Endothelial cell (in vitro differentiated cells): ENCODE measurements at regions not wholly inside any gene's neighbourhood (a gene's known extent, or its start where the extent isn't known, plus 50 kb on each side); places are given as distances from the start of the nearest gene placed in this dataset.

Experiments
- DNase-seq: peaks from one replicate; pipeline ENCODE4 v3.0.0; 2021; ENCODE audit warnings: low spot score
- H3K27ac Mint-ChIP-seq: one replicate; pipeline ENCODE4 v1.8.0; 2021; ENCODE audit warnings: mixed read lengths, inconsistent platforms; ENCODE audit not compliant: unreplicated experiment
- H3K27me3 Mint-ChIP-seq: one replicate; pipeline ENCODE4 v1.8.0; 2021; ENCODE audit warnings: mild to moderate bottlenecking, moderate library complexity, mixed read lengths, inconsistent platforms; ENCODE audit not compliant: unreplicated experiment
- H3K36me3 Mint-ChIP-seq: one replicate; pipeline ENCODE4 v1.8.0; 2021; ENCODE audit warnings: mild to moderate bottlenecking, low read depth, mixed read lengths, inconsistent platforms; ENCODE audit not compliant: unreplicated experiment
- H3K4me1 Mint-ChIP-seq: one replicate; pipeline ENCODE4 v1.8.0; 2021; ENCODE audit warnings: mild to moderate bottlenecking, mixed read lengths, inconsistent platforms; ENCODE audit not compliant: unreplicated experiment
- H3K4me3 Mint-ChIP-seq: one replicate; pipeline ENCODE4 v1.8.0; 2021; ENCODE audit warnings: mild to moderate bottlenecking, mixed read lengths, inconsistent platforms; ENCODE audit not compliant: unreplicated experiment
- H3K9me3 Mint-ChIP-seq: one replicate; pipeline ENCODE4 v1.8.0; 2021; ENCODE audit warnings: mixed read lengths, inconsistent platforms; ENCODE audit not compliant: unreplicated experiment
- TF ChIP-seq, protein P1 (sequence below): fragments of 200-600 bp; sonication (generic); IDR thresholded peaks from one replicate; pipeline ENCODE4 v1.5.0; 2021; ENCODE audit warnings: antibody characterized with exemption; ENCODE audit not compliant: unreplicated experiment

DNA sequence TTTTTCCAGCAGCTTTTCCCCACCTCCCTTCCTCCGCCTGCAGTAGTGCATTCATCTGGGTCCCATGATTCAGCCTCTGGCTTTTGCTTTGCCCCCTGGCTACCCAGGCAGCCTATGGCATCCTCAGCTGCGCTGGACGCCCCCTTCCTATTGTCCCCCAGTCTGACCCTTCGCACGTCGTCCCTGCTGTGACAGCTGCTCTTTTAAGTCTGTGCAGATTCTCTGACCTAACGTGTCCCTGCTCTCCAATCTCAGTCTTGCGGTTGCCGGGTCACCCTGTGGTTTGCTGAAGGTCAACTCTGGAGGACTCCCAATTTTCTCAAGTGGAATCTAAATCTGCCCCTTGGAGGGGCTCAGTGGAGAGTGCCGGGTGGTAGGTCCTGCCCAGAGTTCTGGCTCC is 294.3 kb downstream of the CDC5L start:
- Mint-ChIP-seq H3K36me3 (peaks cover 3% of the 10 kb centered on the region), H3K9me3 (no peaks in the 10 kb centered on the region), H3K4me3 (no peak overlapping the region), H3K4me1 (peaks cover 11% of the 10 kb centered on the region), H3K27me3 (peaks cover 1% of the 10 kb centered on the region), H3K27ac (no peak overlapping the region)
- TF ChIP-seq, protein P1, sequence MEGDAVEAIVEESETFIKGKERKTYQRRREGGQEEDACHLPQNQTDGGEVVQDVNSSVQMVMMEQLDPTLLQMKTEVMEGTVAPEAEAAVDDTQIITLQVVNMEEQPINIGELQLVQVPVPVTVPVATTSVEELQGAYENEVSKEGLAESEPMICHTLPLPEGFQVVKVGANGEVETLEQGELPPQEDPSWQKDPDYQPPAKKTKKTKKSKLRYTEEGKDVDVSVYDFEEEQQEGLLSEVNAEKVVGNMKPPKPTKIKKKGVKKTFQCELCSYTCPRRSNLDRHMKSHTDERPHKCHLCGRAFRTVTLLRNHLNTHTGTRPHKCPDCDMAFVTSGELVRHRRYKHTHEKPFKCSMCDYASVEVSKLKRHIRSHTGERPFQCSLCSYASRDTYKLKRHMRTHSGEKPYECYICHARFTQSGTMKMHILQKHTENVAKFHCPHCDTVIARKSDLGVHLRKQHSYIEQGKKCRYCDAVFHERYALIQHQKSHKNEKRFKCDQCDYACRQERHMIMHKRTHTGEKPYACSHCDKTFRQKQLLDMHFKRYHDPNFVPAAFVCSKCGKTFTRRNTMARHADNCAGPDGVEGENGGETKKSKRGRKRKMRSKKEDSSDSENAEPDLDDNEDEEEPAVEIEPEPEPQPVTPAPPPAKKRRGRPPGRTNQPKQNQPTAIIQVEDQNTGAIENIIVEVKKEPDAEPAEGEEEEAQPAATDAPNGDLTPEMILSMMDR = no peak
- no peak for DNase-seq

DNA sequence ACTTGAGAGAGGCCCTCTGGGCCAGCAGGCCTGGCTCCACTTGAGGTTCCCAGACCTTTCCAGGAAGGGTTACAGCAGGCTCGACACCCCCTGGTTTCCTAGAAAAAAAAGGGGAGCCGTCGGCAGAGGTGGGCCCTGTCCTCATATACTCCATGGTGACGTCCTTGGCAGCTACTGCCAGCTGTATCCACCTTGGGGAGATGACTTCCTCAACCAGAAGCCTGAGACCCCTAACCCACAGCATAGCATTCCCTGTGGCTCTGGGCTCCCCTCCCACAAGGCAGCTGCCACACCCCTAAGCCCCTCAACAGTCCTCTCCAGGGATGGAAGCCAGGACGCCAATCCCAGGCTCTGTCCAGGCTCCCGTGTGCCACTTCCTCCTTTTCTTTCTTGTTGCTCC is 294.8 kb downstream of the CDC5L start:
- no peak overlapping the region for H3K4me3 Mint-ChIP-seq
- DNase-seq = no peak
- TF ChIP-seq, protein P1 = no peak
- peaks cover 1% of the 10 kb centered on the region for H3K27me3 Mint-ChIP-seq
- peaks cover 11% of the 10 kb centered on the region for H3K4me1 Mint-ChIP-seq
- peaks cover 3% of the 10 kb centered on the region for H3K36me3 Mint-ChIP-seq
- no peaks in the 10 kb centered on the region for H3K9me3 Mint-ChIP-seq
- no peak overlapping the region for H3K27ac Mint-ChIP-seq

DNA sequence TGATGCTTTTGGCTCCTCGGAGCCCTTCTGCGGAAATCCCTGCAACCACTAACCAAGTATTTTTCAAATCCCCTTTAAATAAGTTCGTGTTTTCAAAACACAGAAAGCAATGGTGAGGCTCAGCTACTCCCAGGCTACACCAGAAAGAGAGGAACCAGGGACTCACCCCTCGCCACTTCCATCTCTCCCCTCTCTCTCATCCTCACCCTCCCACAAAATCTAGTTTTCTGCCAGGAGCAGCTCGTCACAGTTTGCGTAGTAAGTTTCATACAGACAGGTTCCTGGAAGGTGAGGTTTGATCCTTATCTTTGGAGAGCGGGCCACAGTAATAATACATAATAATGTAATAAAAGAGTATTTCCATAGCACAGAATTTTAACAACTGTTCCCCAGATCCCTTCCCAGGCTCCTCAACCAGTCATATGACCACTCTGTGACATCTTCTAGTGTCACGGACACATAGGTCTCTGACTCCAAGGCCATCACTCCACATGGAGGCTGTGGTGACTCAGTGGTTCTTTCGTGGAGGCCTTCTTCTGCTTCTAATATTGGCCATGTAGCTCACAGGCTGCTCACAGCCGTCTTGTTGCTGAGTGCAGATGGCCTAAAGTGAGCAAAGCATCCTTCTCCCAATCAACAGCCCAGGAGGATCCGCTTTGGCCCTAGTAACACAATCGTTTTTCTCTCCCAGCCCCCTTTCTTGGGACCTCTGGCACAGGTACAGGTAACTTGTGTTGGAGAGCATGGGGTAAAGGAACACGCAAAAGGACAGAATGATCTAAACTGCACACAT is 295.7 kb downstream of the CDC5L start:
- TF ChIP-seq, protein P1 = no peak
- Mint-ChIP-seq H3K4me3 (no peak overlapping the region), H3K4me1 (peaks cover 11% of the 10 kb centered on the region), H3K27ac (no peak overlapping the region), H3K9me3 (no peaks in the 10 kb centered on the region), H3K27me3 (peaks cover 1% of the 10 kb centered on the region), H3K36me3 (peaks cover 3% of the 10 kb centered on the region)
- no peak for DNase-seq

DNA sequence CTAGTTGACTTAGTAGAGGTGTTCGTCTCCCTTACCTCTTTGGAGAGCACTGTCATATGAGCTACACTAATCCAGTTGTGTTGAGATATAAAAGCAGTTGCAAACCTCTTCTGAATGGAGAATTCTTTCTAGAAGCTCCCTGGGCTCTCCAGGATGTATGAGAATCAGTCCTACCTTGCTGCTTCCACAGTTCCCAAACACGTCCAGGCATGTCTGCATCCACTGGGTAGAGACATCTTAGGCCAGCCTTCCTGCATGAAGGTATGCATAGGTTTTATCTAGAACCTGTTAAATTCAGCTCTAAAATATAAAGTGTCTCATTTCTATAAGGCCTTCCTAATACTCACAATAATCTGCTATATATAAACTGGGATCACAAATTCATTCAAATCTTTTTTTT is 297.7 kb downstream of the CDC5L start:
- H3K27ac Mint-ChIP-seq = no peak overlapping the region
- H3K4me3 Mint-ChIP-seq = no peak overlapping the region
- DNase-seq = no peak
- TF ChIP-seq, protein P1 = no peak
- H3K27me3 Mint-ChIP-seq = peaks cover 3% of the 10 kb centered on the region
- peaks cover 3% of the 10 kb centered on the region for H3K4me1 Mint-ChIP-seq
- H3K9me3 Mint-ChIP-seq = no peaks in the 10 kb centered on the region
- H3K36me3 Mint-ChIP-seq = peaks cover 3% of the 10 kb centered on the region

DNA sequence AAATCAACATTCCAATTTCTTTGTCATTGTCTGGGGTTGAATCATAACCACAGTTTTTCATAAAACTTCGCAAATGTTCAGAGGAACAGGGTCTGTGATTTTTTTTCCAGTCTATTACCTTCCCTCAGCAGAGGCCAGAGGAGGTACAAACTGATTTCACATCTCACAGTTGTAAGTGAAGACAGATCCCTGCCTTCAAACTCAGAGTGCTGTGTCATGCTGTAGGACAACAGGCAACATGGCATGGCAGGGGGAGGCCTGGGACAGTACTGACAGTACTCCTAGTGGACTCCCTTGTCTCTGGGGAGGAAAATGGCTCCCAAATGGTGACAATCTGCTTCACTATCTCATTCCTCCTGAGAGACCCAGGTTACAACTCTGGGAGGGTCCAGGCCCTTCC is 308.6 kb downstream of the CDC5L start:
- Mint-ChIP-seq H3K27ac (no peak overlapping the region), H3K4me3 (no peak overlapping the region), H3K36me3 (no peaks in the 10 kb centered on the region), H3K9me3 (no peaks in the 10 kb centered on the region), H3K27me3 (peaks cover 3% of the 10 kb centered on the region), H3K4me1 (no peaks in the 10 kb centered on the region)
- no peak for DNase-seq
- TF ChIP-seq, protein P1 = no peak
